ENCODE measurements at regions not wholly inside any gene's neighbourhood (a gene's known extent, or its start where the extent isn't known, plus 50 kb on each side); places are given as distances from the start of the nearest gene placed in this dataset.

DNA sequence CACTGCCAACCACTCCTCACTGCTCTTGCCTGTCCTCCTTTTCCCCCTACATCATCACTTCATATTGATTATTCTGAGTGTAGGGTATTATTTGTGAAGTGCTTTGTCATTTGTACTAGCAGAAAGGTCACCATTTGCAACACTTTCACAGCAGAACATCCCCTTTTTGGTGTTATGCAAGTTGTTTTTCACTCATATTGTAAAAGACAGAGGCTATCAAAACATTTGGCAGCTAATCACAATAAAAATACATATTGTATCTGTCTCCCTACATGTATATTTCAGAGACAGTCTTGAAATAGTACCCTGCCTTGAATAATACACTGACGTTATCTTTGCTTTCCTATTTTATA lies 82.3 kb downstream of the ANXA1 start:
- H3K9ac ChIP-seq (ENCODE audit: low read length): no peak overlapping the region
- no peaks in the 10 kb centered on the region for H3K9me2 ChIP-seq (replicated peaks; ENCODE audit: insufficient read depth, low read length)
- no peak overlapping the region for H3K4me3 ChIP-seq (ENCODE audit: insufficient read depth, low read length, poor library complexity, severe bottlenecking)
- no peaks in the 10 kb centered on the region for H3F3A ChIP-seq (ENCODE audit: insufficient read depth)
- H3K27ac ChIP-seq (ENCODE audit: low read depth, low read length): no peak overlapping the region
- H2AFZ ChIP-seq (ENCODE audit: low read depth, low read length, severe bottlenecking): no peak overlapping the region
- no peaks in the 10 kb centered on the region for H3K79me2 ChIP-seq (ENCODE audit: insufficient read depth, low read length)
- H3K9me3 ChIP-seq (ENCODE audit: insufficient read depth, low read length): no peaks in the 10 kb centered on the region
- H3K27me3 ChIP-seq (ENCODE audit: low read length): no peaks in the 10 kb centered on the region
- H3K36me3 ChIP-seq (ENCODE audit: low read length): no peaks in the 10 kb centered on the region
- no peak overlapping the region for H3K4me2 ChIP-seq (ENCODE audit: low read depth, low read length, poor library complexity, severe bottlenecking)
- TF ChIP-seq, protein P1, sequence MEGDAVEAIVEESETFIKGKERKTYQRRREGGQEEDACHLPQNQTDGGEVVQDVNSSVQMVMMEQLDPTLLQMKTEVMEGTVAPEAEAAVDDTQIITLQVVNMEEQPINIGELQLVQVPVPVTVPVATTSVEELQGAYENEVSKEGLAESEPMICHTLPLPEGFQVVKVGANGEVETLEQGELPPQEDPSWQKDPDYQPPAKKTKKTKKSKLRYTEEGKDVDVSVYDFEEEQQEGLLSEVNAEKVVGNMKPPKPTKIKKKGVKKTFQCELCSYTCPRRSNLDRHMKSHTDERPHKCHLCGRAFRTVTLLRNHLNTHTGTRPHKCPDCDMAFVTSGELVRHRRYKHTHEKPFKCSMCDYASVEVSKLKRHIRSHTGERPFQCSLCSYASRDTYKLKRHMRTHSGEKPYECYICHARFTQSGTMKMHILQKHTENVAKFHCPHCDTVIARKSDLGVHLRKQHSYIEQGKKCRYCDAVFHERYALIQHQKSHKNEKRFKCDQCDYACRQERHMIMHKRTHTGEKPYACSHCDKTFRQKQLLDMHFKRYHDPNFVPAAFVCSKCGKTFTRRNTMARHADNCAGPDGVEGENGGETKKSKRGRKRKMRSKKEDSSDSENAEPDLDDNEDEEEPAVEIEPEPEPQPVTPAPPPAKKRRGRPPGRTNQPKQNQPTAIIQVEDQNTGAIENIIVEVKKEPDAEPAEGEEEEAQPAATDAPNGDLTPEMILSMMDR (IDR thresholded peaks at IDR 0.05; ENCODE audit: insufficient read depth, low read length, poor library complexity, severe bottlenecking): no peak
- no peak for TF ChIP-seq EZH2phosphoT487 (conservative IDR thresholded peaks at IDR 0.05; ENCODE audit: low read length)
- no peaks in the 10 kb centered on the region for H4K20me1 ChIP-seq (ENCODE audit: low read depth, low read length)

DNA sequence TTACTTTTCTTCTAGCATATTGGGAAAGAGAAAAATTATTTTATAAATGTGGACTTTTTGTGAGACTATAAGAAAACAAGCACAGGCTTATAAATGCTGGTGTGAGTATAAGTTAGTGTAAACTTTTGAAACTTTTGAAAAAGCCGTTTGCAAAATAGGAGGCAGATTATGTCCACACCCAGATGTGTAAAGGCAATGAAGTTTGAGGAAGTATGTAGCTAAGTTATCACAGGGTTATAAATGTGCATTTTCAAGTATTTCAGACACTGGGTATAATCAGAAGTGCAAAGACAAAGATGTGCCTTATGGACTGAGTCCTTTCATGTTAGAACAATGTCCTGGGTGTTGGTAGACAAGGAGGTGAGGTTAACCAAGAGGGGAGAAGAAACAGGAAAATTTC lies 85.5 kb downstream of the ANXA1 start:
- no peak overlapping the region for H3K27ac ChIP-seq (ENCODE audit: low read depth, low read length)
- no peak overlapping the region for H3K4me2 ChIP-seq (ENCODE audit: low read depth, low read length, poor library complexity, severe bottlenecking)
- no peak overlapping the region for H2AFZ ChIP-seq (ENCODE audit: low read depth, low read length, severe bottlenecking)
- H3K9ac ChIP-seq (ENCODE audit: low read length): no peak overlapping the region
- no peaks in the 10 kb centered on the region for H3K36me3 ChIP-seq (ENCODE audit: low read length)
- H4K20me1 ChIP-seq (ENCODE audit: low read depth, low read length): no peaks in the 10 kb centered on the region
- H3K27me3 ChIP-seq (ENCODE audit: low read length): no peaks in the 10 kb centered on the region
- H3K9me3 ChIP-seq (ENCODE audit: insufficient read depth, low read length): no peaks in the 10 kb centered on the region
- TF ChIP-seq EZH2phosphoT487 (conservative IDR thresholded peaks at IDR 0.05; ENCODE audit: low read length): no peak
- TF ChIP-seq, protein P1 (IDR thresholded peaks at IDR 0.05; ENCODE audit: insufficient read depth, low read length, poor library complexity, severe bottlenecking): no peak
- no peaks in the 10 kb centered on the region for H3K79me2 ChIP-seq (ENCODE audit: insufficient read depth, low read length)
- no peak overlapping the region for H3K4me3 ChIP-seq (ENCODE audit: insufficient read depth, low read length, poor library complexity, severe bottlenecking)
- no peaks in the 10 kb centered on the region for H3F3A ChIP-seq (ENCODE audit: insufficient read depth)
- no peaks in the 10 kb centered on the region for H3K9me2 ChIP-seq (replicated peaks; ENCODE audit: insufficient read depth, low read length)

DNA sequence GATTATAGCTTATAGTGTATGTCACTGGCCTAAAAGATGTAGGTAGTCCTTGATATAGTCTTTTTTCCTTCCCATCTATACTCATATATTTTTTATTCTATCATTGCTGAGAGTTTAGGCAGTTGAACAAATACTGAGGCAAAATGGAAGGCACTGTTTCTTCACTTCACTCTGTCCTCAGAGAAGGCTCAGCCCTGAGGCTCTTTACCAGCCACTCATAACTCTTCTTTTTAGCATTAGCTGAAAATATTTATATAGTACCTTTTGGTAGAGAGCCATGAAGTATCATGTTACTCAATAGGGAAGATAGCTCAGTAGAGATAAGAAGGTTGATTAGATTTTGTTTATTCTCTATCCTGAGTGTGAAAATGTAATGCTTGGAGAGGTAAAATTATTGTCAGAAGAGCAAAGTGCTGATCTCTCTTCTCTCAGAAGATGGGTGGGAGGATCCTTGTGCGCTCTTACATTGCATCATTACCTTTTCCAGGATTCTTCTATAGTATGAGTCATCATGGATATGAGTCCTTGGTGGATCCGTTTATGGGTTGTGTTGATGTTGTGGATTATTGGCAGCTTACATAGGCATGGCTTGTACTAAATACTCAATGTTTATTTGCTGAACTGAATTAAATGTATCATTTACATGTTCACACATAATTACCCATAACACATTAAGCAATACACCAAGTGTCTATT lies 88.1 kb downstream of the ANXA1 start:
- no peak overlapping the region for H3K9ac ChIP-seq (ENCODE audit: low read length)
- H3K27me3 ChIP-seq (ENCODE audit: low read length): no peaks in the 10 kb centered on the region
- H3K4me3 ChIP-seq (ENCODE audit: insufficient read depth, low read length, poor library complexity, severe bottlenecking): no peak overlapping the region
- H3K27ac ChIP-seq (ENCODE audit: low read depth, low read length): no peak overlapping the region
- H3F3A ChIP-seq (ENCODE audit: insufficient read depth): no peaks in the 10 kb centered on the region
- H3K79me2 ChIP-seq (ENCODE audit: insufficient read depth, low read length): no peaks in the 10 kb centered on the region
- H4K20me1 ChIP-seq (ENCODE audit: low read depth, low read length): no peaks in the 10 kb centered on the region
- no peaks in the 10 kb centered on the region for H3K36me3 ChIP-seq (ENCODE audit: low read length)
- H2AFZ ChIP-seq (ENCODE audit: low read depth, low read length, severe bottlenecking): no peak overlapping the region
- no peaks in the 10 kb centered on the region for H3K9me3 ChIP-seq (ENCODE audit: insufficient read depth, low read length)
- TF ChIP-seq, protein P1 (IDR thresholded peaks at IDR 0.05; ENCODE audit: insufficient read depth, low read length, poor library complexity, severe bottlenecking): no peak
- TF ChIP-seq EZH2phosphoT487 (conservative IDR thresholded peaks at IDR 0.05; ENCODE audit: low read length): no peak
- H3K9me2 ChIP-seq (replicated peaks; ENCODE audit: insufficient read depth, low read length): no peaks in the 10 kb centered on the region
- no peak overlapping the region for H3K4me2 ChIP-seq (ENCODE audit: low read depth, low read length, poor library complexity, severe bottlenecking)

All from SU-DHL-6 (cell line).